ENCODE measurements at regions not wholly inside any gene's neighbourhood (a gene's known extent, or its start where the extent isn't known, plus 50 kb on each side); places are given as distances from the start of the nearest gene placed in this dataset.
"Not testable (repeated sequence)": the region's sequence is repeated elsewhere in the genome, so short reads cannot be mapped to it uniquely, and the experiment has no call there.

DNA sequence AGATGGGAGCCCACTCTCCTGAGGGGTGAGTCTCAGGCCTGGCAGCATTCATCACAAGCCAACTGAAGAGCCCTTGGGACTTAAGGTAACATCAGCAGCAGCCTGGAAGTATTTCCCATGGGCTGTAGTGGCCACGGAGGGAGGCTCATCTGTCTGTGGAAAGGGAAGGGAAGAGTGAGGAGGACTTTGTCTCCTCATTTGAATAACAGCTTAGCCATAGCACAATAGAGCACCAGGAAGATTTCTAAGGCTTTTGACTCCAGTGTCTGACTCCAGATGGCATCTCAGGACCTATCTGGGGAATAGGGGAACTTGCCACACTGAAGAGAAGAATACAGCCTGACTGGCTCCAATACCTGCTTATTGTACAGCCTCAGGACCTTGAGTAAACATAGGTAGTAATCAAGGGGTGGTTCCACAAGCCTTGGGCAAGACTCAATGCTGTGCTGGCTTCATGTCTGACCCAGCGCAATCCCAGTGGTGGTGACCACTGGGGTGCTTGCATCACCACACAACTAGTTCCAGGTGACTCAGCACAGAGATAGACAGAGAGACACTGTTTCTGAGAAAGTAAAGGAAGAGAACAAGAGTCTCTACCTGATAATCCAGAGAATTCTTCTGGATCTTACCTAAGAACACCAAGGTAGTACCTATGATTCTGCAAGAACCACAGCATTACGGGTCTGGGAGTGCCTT, 510.5 kb upstream of the CCDC179 start:
- no peak for DNase-seq

DNA sequence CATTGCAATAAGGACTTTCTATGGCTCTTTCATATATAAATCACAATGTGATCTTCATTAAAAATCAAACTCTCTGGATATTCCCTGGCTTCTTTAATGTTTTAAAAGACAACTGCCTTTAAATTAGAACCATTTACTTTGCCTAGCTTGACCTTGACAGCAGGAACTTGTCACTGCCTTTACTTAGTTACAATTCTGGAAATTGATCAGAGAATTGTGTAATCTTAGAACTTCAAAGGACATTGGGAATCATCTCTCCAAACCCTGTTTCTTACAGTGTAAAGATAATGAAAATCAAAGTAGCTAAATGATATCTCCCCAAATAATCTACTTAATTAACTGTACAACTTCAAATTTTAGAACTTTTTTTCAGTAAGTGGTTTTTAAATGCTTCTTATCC, 517.6 kb upstream of the CCDC179 start:
- no peak for DNase-seq

DNA sequence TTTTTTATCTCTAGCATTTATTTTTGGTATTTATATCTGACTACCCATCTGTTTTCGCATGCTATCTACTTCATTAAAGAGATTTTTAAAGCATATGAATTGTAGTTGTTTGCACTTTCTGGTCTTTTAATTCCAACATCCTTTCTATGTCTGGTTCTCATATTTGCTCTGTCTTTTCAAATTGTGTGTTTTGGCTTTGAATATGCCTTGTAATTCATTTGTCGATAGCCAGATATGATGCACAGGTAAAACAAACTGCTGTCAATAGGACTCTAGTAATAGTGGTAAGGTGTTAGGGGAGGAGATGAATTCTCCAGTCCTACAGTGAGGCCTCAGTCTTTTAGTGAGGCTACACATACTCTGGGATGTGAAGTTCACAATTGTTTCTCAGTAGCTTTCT, 530.8 kb upstream of the CCDC179 start:
- no peak for DNase-seq

DNA sequence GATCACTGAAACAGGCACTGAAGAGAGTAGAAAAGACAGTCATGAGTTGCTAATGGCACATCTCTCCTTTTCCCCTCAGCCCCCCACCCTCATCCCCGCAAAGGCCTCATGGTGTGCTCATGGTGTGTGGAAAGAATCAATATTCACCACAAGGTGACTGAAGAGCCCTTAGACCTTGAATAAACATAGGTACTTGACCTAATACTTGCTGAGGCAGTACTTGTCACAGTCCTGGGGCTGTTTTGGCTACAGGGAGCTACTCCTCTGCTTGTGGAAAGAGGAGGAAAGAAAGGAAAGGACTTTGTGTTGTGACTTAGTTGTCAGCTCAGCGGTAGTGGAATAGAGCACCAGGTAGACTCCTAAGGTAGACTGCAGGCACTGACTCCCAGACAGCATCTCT, 537.8 kb upstream of the CCDC179 start:
- DNase-seq = no peak

DNA sequence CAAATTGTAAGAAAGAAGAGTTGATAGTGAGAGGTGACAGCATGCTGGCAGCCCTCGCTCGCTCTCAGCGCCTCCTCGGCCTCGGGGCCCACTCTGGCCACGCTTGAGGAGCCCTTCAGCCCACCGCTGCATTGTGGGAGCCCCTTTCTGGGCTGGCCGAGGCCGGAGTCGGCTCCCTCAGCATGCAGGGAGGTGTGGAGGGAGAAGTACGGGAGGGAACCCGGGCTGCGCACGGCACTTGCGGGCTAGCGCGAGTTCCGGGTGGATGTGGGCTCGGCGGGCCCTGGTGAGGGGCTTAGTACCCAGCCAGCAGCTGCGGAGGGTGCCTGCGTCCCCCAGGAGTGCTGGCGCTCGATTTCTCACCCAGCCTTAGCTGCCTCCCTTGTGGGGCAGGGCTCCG, 539.7 kb upstream of the CCDC179 start:
- DNase-seq = no peak

DNA sequence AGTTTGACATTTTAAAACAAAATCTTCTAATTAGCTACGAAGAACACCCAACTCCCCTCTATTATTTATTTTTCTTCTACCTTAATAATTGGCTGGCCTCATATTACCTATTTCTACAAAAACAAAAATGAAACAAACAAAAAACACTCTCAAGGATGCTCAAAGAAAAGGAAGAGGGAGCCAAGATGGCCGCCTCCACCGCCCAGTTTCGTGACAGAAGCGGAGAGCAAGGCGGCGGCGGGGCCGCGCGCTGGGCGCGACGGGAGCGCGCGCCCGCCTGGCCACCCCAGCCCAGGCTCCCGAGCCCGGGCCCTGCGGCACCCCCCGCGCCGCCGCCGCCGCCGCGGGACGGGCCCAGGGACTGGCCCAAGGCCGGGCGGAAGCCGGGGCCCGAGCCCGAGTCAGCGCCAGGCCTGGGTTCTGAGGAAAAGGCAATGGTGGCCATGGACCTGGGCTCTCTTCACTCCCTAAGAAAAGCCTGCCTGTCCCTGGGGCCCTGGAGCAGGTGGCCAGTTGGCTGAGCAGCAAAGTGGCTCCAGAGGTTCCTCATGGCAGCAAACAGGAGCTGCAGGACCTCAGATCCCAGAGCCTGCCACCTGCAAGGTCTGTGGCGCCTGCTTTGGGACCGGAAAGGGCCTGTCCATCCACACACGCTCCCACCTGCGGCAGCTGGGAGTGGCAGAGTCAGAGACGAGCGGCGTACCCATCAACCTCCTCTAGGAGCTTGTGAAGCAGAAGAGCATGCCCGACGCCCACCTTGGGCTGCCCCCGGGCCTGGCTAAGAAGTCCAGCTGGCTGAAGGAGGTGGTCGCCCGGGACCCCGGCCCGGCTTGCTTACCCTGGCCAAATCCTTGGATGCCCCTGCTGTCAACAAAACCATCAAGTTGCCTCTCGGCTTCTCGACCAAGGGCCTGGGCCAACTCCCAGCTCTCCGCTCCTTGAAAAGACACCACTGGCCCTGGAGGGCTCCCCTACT, 543.2 kb upstream of the CCDC179 start:
- no peak for DNase-seq

DNA sequence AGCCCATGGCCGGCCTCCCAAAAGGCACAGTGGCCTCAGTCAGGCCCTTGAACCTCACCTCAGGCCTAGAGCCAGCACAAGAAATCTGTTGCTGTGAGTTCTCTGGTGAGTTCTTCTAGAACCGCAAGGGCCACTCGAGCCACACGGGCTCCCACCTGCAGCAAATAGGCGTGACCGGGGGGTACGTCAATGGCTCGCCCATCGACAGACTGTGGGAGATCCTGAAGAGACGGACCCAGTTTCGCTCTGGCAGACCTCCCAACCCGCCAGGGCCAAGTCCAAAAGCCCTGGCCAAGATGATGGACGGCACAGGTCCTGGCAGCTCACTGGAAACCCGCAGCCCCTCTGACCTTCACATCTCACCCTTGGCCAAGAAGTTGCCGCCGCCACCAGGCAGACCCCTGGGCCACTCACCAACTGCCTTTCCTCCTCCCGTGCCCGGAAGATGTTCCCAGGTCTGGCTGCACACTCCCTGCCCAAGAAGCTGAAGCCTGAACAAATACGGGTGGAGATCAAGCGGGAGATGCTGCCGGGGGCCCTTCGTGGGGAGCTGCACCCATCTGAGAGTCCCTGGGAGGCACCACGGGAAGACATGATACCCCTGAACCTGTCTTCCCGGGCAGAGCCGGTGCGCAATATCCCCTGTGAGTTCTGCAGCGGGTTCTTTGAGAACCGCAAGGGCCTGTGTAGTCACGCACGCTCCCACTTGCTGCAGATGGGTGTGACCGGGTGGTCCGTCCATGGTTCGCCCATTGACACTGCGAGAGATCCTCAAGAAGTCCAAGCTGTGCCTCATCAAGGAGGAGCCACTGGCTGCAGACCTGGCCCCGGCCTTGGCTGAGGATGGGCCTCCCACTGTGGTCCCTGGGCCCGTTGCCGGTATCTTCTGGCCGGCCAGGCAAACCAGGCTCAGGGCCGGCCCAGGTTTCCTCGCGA, 544.2 kb upstream of the CCDC179 start:
- DNase-seq = no peak

DNA sequence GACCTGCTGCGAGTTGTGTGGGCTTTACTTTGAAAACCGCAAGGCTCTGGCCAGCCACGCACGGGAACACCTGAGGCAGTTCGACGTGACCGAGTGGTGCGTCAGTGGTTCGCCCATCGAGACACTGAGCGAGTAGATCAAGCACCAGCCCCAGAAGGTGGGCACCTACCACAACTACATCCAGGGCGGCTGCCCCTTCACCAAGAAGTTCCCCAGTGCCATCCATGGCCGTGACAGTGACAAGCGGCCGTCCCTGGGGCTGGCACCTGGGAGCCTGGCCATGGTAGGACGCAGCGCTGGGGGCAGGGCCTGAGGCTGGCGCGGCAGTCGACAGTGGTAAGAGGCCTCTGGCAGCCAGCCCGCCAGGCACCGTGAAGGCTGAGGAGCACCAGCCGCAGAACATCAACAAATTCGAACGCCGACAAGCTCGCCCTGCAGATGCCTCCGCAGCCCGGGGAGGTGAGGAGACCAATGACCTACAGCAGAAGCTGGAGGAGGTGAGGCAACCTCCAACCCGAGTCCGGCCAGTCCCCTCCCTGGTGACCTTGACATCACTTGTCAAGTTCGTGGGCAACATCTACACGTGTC, 545.2 kb upstream of the CCDC179 start:
- no peak for DNase-seq

DNA sequence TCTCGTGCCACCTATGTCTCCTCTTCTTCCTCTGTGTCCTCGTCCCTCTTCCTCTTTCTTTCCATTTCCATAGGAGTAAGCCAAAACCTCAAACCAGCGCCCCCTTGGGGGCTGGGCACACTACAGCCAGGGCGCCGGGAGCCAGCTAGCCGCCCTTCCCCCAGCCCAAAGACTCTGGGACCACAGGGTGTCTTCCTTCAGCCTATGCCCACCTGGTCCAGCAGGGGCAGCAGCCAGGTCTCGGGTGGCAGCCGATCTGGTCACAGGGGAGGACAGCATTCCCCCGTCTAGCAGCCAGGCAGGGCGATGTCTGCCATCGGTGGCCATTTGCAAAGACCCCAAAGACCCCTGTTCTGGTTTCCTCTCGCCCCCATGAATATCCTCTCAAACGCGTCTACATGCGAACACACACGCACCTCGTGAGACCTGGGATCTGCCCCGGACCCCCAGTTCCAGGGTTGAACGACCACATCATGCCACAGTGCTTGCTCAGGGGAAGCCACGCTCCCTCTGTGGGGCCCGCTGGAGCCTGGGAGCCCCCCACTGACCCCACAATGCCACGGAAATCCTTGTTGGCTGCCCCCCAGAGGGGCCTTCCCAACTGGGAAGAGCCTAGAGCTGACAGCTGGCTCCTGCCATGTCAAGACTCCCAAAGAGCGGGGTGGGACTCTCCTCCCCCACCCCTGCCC, 546.0 kb upstream of the CCDC179 start:
- no peak for DNase-seq

DNA sequence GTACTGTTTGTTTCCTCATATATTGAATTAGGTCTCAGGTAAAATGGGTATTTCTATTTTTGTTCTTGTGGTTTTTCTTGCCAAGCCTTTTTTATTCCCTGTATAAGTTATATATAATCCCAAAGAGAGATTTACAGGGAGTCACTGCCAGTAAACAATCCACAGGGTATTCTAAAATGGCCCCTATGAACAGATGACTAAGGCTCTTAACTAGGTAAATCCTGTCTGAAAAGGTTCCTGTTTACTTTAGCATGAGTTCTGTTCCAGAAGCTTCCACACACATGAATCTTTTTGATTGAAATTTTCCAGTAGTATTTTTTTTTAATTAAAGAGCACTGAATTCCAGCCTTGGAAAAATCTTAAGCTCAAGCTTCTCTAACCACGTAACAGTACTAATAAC, 552.8 kb upstream of the CCDC179 start:
- DNase-seq = no peak

DNA sequence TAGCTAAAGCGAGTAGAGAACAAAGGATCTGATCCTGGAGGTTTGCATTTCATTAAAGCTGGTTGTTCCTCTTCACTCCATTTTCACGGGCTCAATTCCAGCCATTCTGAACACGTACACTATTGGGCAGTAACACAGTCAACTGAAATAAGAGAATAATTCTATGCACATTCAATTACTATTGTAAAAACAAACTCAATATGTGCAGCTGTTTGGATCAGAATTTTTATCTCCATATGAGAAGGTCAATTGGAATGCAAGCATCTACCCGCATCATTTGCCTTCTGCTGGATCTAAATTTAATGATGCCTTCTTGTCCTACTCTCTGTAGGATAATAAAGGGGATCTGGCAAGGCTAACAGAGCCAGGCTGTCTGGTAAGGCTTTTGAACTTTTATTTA, 562.8 kb upstream of the CCDC179 start:
- DNase-seq = no peak

DNA sequence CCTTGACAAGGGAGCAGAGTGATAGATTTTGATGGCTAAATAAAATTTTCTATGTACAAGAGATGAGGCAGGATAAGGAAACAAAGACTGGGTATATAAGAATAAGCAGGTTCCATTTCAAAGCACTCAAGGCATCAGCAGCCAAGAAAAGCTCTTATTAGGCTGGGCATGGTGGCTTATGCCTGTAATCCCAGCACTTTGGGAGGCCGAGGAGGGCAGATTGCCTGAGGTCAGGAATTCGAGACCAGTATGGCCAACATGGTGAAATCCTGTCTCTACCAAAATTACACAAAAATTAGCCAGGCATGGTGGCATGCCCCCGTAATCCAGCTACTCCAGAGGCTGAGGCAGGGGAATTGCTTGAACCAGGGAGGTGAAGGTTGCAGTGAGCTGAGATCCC, 563.4 kb upstream of the CCDC179 start:
- DNase-seq = no peak

DNA sequence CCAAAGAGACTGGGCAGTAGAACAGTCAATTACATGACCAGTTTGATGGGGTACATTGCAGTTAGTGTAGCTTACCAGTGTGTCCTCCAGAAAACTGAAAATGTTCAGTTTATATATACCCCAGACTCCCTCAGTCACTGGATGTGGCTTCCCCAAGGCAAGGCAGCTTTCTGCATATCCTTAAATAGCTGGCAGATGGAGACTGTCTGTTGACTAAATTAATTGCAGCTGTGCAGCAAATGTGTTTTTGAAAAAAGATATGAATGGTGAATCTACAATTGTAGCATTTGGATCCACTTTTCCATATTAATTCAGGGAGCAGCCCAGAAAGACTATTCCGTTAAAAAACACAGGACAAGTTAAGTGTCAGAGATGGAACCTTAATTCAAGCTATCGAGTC, 565.1 kb upstream of the CCDC179 start:
- DNase-seq = no peak

DNA sequence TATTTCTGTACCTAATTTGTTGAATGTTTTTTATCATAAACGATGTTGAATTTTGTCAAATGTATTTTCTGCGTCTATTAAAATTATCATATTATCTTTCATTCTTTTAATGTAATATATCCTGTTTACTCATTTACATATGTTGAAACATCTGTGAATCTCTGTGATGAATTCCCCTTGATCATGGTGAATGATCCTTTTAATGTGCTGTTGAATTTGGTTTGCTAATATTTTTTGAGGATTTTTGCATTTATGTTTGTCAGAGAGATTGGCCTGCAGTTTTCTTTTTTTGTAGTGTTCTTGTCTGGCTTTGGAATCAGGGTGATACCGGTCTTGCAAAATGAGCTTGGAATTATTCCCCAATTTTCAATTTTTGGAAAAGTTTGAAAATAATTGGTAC, 569.3 kb upstream of the CCDC179 start:
- no peak for DNase-seq

DNA sequence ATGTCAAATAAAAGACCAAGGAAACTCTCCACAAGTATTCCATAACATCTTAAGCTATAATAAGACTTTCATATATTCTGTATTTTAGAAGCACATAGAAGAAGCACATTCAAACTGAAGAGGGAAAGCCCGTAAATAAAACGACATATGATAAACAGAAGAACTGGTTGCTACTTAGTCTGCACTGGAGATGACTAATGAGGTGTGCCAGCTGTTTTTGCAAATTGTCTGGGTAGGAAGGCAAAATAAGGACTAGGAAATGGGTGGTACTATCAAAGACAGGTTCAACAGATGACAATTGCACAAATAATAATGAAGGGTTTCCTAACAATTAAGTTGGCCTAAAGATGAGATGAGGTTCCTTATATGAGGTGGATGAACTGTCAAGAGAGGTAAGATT, 593.2 kb upstream of the CCDC179 start:
- no peak for DNase-seq

DNA sequence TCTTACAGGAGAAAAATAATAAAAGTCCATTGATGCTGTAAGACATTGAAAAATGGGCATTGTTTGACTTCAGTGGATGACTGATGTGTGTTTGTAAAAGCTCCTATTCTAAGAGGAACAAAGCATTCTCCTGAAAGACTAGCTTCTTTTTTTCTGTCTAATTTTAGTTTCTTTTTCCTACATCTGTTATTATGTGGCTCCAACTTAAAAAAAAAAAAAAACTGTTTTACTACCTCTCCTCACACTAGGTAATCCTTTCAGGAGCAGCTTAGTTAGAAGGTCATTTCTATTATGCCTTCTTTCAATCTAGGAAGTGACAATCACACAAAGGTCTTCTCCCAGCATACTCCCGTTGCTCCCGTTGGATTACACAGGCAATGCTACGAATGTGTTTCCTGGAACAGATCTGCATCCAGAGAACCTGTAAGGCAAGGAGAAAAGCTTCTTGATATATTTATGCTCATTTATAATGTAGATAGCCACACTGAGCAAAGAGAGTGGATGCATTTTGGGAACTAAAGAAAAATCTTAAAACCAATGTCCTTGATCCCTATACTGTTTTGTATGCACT, 595.1 kb upstream of the CCDC179 start:
- no peak for DNase-seq

DNA sequence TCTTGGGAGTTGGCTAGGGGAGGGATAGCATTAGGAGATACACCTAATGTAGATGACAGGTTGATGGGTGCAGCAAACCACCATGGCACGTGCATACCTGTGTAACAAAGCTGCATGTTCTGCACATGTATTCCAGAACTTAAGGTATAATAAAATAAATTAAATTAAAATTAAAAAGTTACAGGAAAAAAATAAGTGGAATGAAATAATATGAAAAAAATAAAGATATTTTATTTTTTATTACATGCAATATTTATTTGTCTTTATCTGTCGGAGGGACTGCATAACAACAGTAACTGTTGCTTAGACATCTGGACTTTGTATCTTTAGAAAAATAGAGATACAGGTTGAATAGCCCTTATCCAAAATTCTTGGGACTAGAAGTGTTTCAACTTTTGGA, 597.4 kb upstream of the CCDC179 start:
- DNase-seq = no peak

DNA sequence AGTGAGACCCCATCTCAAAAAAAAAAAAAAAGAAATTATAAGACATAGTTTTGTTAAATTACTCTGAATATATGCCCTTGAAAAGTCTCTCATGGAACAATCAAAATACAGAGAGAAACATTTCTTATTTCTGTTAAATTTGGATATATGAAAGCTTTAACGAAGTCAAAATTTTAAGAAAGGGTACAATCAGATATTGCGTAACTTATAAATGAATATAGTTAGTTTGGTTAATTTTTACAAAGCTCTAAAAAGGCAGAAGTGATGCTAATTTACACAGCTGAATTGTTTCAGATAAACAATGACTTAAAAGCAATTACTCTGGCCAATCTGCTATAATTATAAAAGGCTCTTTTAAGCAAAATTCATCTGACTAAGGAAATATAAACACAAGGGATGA, 611.6 kb upstream of the CCDC179 start:
- DNase-seq = no peak

DNA sequence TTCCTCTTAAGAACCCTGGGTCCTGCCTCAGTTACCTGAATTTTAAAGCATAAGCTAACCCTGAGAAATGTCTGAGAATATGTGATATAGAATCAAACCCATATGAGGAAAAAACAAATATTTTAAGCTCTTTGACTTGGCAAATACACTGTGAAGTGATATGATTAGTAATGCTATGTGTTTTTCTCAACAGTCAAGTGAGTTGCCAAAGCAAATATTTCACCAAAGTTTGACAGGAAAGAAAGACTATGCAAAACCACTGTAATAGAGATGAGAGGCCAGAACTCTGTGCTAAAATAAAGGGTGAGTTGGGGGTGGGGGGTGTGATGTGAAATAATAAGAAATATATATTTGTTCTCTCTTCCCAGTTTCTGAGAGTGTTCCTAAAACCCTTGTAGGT, 613.5 kb upstream of the CCDC179 start:
- peak; percentile 26 for DNase-seq

DNA sequence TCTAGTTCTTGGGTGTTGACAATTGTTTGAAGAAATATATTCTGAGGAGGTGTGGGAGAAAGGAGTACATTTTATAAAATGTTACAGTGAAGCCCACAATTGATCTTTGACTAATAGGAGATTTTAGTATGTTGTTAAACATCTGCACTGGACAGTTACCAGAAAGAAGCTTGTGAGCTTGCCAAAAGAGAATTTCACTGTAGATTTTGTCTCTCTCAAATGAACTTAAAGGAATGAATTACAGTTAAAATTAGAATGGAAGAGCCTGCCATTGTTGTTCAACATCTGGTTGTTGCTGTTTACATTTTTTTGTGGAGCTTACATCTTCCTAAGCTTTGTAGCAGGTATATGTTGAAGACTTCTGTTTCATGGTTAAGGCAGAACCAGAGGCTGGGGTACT, 620.5 kb upstream of the CCDC179 start:
- DNase-seq = no peak

DNA sequence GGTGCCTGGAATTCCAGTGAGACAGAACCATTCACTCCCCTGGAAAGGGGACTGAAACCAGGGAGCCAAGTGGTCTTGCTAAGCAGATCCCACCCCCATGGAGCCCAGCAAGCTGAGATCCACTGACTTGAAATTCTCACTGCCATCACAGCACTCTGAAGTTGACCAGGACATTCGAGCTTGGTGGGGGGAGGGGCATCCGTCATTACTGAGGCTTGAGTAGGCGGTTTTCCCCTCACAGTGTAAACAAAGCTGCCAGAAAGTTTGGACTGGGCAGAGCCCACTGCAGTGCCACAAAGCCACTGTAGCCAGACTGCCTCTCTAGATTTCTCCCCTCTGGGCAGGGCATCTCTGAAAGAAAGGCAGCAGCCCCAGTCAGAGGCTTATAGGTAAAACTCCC, 623.9 kb upstream of the CCDC179 start:
- not testable (repeated sequence) for DNase-seq

DNA sequence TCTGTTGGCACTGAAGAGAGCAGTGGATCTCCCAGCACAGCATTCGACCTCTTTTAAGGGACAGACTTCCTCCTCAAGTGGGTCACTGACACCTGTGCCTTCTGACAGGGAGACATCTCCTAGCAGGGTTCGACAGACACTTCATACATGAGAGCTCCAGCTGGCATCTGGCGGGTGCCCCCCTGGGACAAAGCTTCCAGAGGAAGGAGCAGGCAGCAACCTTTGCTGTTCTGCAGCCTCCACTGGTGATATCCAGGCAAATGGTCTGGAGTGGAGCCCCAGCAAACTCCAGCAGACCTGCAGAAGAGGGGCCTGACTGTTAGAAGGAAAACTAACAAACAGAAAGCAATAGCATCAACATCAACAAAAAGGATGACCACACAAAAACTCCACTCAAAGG, 624.3 kb upstream of the CCDC179 start:
- not testable (repeated sequence) for DNase-seq

Measured in NCI-H226 (cell line).